Stimulated activated CD4-positive, alpha-beta T cell treated with anti-CD3 and anti-CD28 coated beads, Interleukin-12 subunit alpha, Interleukin-12 subunit beta, amount 100 ng/mL, for 24 hours (primary cell): ENCODE measurements at regions not wholly inside any gene's neighbourhood (a gene's known extent, or its start where the extent isn't known, plus 50 kb on each side); places are given as distances from the start of the nearest gene placed in this dataset.
"Not testable (repeated sequence)": the region's sequence is repeated elsewhere in the genome, so short reads cannot be mapped to it uniquely, and the experiment has no call there.

Experiments used
- DNase-seq, 2 experiments: peaks; one replicate each; pipeline ENCODE4 v3.0.0-alpha.2; 2020; ENCODE audit warnings: low read depth in 2 of 2

- no peak for DNase-seq
These were observed 817.5 kb downstream of the CDH11 start for GRCh38 chr16:64304396-64304795.

- no peak for DNase-seq
These were observed 823.8 kb downstream of the CDH11 start for GRCh38 chr16:64297863-64298600.

GRCh38 chr16:64295466-64295865 is 826.4 kb downstream of the CDH11 start:
- DNase-seq: no peak

- DNase-seq: no peak
These were observed 828.9 kb downstream of the CDH11 start for GRCh38 chr16:64292953-64293352.

- DNase-seq: no peak
These were observed 829.7 kb downstream of the CDH11 start for GRCh38 chr16:64292161-64292560.

GRCh38 chr16:64290461-64290860 is 831.4 kb downstream of the CDH11 start:
- no peak for DNase-seq

GRCh38 chr16:64287655-64288528 is 834.0 kb downstream of the CDH11 start:
- DNase-seq: no peak

- DNase-seq: no peak
These were observed 839.7 kb downstream of the CDH11 start for GRCh38 chr16:64282181-64282580.

GRCh38 chr16:64280317-64280716 is 841.5 kb downstream of the CDH11 start:
- no peak for DNase-seq

- DNase-seq: no peak
These were observed 843.7 kb downstream of the CDH11 start for GRCh38 chr16:64278196-64278595.

- DNase-seq: no peak
These were observed 845.2 kb downstream of the CDH11 start for GRCh38 chr16:64276646-64277045.

GRCh38 chr16:64272028-64272427 is 849.8 kb downstream of the CDH11 start:
- DNase-seq: no peak

GRCh38 chr16:64269756-64270155 is 852.1 kb downstream of the CDH11 start:
- no peak for DNase-seq

GRCh38 chr16:64265756-64266155 is 856.1 kb downstream of the CDH11 start:
- DNase-seq: no peak

GRCh38 chr16:64260631-64261401 is 861.0 kb downstream of the CDH11 start:
- not testable (repeated sequence) for DNase-seq

GRCh38 chr16:64254443-64255367 is 867.2 kb downstream of the CDH11 start:
- no peak for DNase-seq

- no peak for DNase-seq
These were observed 868.3 kb downstream of the CDH11 start for GRCh38 chr16:64253525-64253924.

GRCh38 chr16:64253096-64253495 is 868.8 kb downstream of the CDH11 start:
- DNase-seq: no peak

GRCh38 chr16:64251742-64252141 is 870.1 kb downstream of the CDH11 start:
- no peak for DNase-seq

- DNase-seq: no peak
These were observed 871.0 kb downstream of the CDH11 start for GRCh38 chr16:64250866-64251265.

GRCh38 chr16:64242492-64242891 is 879.4 kb downstream of the CDH11 start:
- DNase-seq: no peak
